Endothelial cell of umbilical vein (primary cell): ENCODE measurements at regions not wholly inside any gene's neighbourhood (a gene's known extent, or its start where the extent isn't known, plus 50 kb on each side); places are given as distances from the start of the nearest gene placed in this dataset.

ENCODE experiments used
- BruUV-seq: library from RNA; stranded (reverse); fragments of 400-500 nt; replicated peaks from 2 replicates; lab custom pipeline; 2021; lab: Mats Ljungman, UMichigan
- CTCF ChIA-PET: fragments of 300-600, 350-600 bp; sonication (Branson Sonifier 250); formaldehyde crosslinking; loops from one replicate; lab custom pipeline; 2021; ENCODE audit warnings: antibody characterized with exemption, inconsistent platforms; lab: Charles Lee
- POLR2A ChIA-PET: fragments of 300-600, 350-600 bp; sonication (Branson Sonifier 250); formaldehyde crosslinking; loops from one replicate; lab custom pipeline; 2021; ENCODE audit warnings: antibody characterized with exemption, inconsistent platforms; lab: Charles Lee
- DNase-seq: peaks from one replicate; pipeline ENCODE4 v3.0.0-alpha.2; 2011; ENCODE audit warnings: low read depth, low spot score
- FAIRE-seq: peaks from 2 replicates; lab custom pipeline; 2011; peaks lifted over from hg19 to GRCh38; lab: Jason Lieb, UNC
- H2AFZ ChIP-seq: 2 replicates; pipeline ENCODE4 v1.6.0; 2012; ENCODE audit warnings: low read depth, low read length, control low read depth, inconsistent platforms
- H3K27ac ChIP-seq: 2 replicates; pipeline ENCODE4 v1.5.1; 2011; ENCODE audit warnings: low read depth, mild to moderate bottlenecking, control low read depth, low read length, moderate library complexity; ENCODE audit not compliant: insufficient read depth
- H3K27me3 ChIP-seq, 2 experiments: 2 replicates each; pipeline versions ENCODE4 v1.6.0 to v1.6.1; 2011; ENCODE audit warnings: low read length in 2 of 2, mixed read lengths in 1 of 2; ENCODE audit not compliant: control insufficient read depth in 2 of 2, insufficient read depth in 2 of 2
- H3K36me3 ChIP-seq, 2 experiments: 2 replicates in 1 of 2; 3 replicates in 1 of 2; pipeline ENCODE4 v1.5.1; 2011; ENCODE audit warnings: low read length in 2 of 2, mild to moderate bottlenecking in 1 of 2, moderate library complexity in 1 of 2; ENCODE audit not compliant: control insufficient read depth in 2 of 2, insufficient read depth in 2 of 2; ENCODE audit errors: extremely low read depth in 1 of 2
- H3K4me1 ChIP-seq: 3 replicates; pipeline ENCODE4 v1.5.1; 2011; ENCODE audit warnings: mild to moderate bottlenecking, low read length; ENCODE audit not compliant: control insufficient read depth, insufficient read depth; ENCODE audit errors: extremely low read depth
- H3K4me2 ChIP-seq: 2 replicates; pipeline ENCODE4 v1.6.1; 2011; ENCODE audit warnings: low read length, control low read depth, mixed read lengths; ENCODE audit not compliant: insufficient read depth
- H3K4me3 ChIP-seq, 3 experiments: fragments of 200-600 bp in 1 of 3; sonication (generic), shearing (Covaris generic) in 1 of 3; replicated peaks in 1 of 3; 2 replicates each; pipeline ENCODE4 v1.5.1; 2011 to 2016; ENCODE audit warnings: control low read depth in 3 of 3, low read length in 3 of 3, mild to moderate bottlenecking in 2 of 3, inconsistent platforms in 1 of 3, low read depth in 1 of 3, moderate library complexity in 1 of 3; ENCODE audit not compliant: insufficient read depth in 1 of 3
- H3K79me2 ChIP-seq: 2 replicates; pipeline ENCODE4 v1.6.0; 2012; ENCODE audit warnings: low read length, inconsistent platforms; ENCODE audit not compliant: control insufficient read depth, insufficient read depth
- H3K9ac ChIP-seq: replicated peaks from 2 replicates; pipeline ENCODE3; 2011; ENCODE audit warnings: low read length, control low read depth; ENCODE audit not compliant: insufficient read depth; ENCODE audit errors: extremely low read depth
- H3K9me1 ChIP-seq: replicated peaks from 3 replicates; pipeline ENCODE4 v1.6.0; 2011; ENCODE audit warnings: mild to moderate bottlenecking, low read length; ENCODE audit not compliant: control insufficient read depth, insufficient read depth; ENCODE audit errors: extremely low read depth
- H3K9me3 ChIP-seq: replicated peaks from 2 replicates; pipeline ENCODE4 v1.5.1; 2012; ENCODE audit warnings: low read length, inconsistent platforms; ENCODE audit not compliant: control insufficient read depth, insufficient read depth
- H4K20me1 ChIP-seq: replicated peaks from 2 replicates; pipeline ENCODE3; 2011; ENCODE audit warnings: mild to moderate bottlenecking, low read length; ENCODE audit not compliant: control insufficient read depth, insufficient read depth; ENCODE audit errors: extremely low read depth
- CTCF ChIP-seq, 2 donors: IDR thresholded peaks; 1 replicate in 1 of 2; 2 replicates in 1 of 2; pipeline ENCODE4 v1.5.1; 2011; ENCODE audit warnings: low read length in 2 of 2, mild to moderate bottlenecking in 2 of 2, moderate library complexity in 2 of 2, control low read depth in 1 of 2, inconsistent platforms in 1 of 2, low read depth in 1 of 2; ENCODE audit not compliant: insufficient read depth in 1 of 2; ENCODE audit errors: extremely low read depth in 1 of 2
- EZH2 ChIP-seq: IDR thresholded peaks from 2 replicates; pipeline ENCODE4 v1.6.1; 2012; ENCODE audit warnings: borderline replicate concordance, low read depth, mild to moderate bottlenecking, moderate library complexity, low read length, inconsistent platforms; ENCODE audit not compliant: severe bottlenecking
- FOS ChIP-seq: IDR thresholded peaks from 2 replicates; pipeline ENCODE4 v1.6.1; 2011; ENCODE audit warnings: mild to moderate bottlenecking, low read length, moderate library complexity, borderline replicate concordance; ENCODE audit not compliant: insufficient read depth
- GATA2 ChIP-seq: IDR thresholded peaks from 2 replicates; pipeline ENCODE4 v1.7.0; 2011; ENCODE audit warnings: low read depth, mild to moderate bottlenecking, moderate library complexity, mixed read lengths, low read length; ENCODE audit not compliant: insufficient read length, insufficient read depth
- JUN ChIP-seq: IDR thresholded peaks from 2 replicates; pipeline ENCODE4 v1.6.1; 2011; ENCODE audit warnings: borderline replicate concordance, low read depth; ENCODE audit not compliant: insufficient read length, insufficient read depth
- MYC ChIP-seq: IDR thresholded peaks from one replicate; pipeline ENCODE4 v1.6.1; 2011; ENCODE audit warnings: mild to moderate bottlenecking, low read depth, low read length
- POLR2A ChIP-seq: IDR thresholded peaks from 2 replicates; pipeline ENCODE4 v1.6.1; 2012; ENCODE audit warnings: low read depth, mild to moderate bottlenecking, control low read depth, low read length
- POLR2AphosphoS5 ChIP-seq: IDR thresholded peaks from 2 replicates; pipeline ENCODE4 v1.6.1; 2012; ENCODE audit warnings: low read depth, mild to moderate bottlenecking, control low read depth, low read length, moderate library complexity; ENCODE audit not compliant: insufficient read depth
- dilution Hi-C: fragments of 300-500 bp; cut with MboI; formaldehyde crosslinking; loops from one replicate; pipeline ENCODE4 v1.15.0; 2019; ENCODE audit warnings: low sequenced_read_pairs; ENCODE audit not compliant: extremely low pct_ligation_motif_present
- intact Hi-C: fragments of 100-400 bp; cut with micrococcal nuclease; formaldehyde crosslinking; loops from one replicate; pipeline ENCODE4 v1.10.0; 2022

- CTCF ChIA-PET, result interaction anchor here (1.0 kb wide), 1 partner anchor 16 kb away, joined by 4 read pairs; no protein-coding TSS in a partner anchor
- no peak overlapping the region for H2AFZ ChIP-seq
- no peaks in the 10 kb centered on the region for H3K36me3 ChIP-seq
- no TSS peak for BruUV-seq
- POLR2A ChIA-PET, result no interaction called here
- H3K4me2 ChIP-seq, result no peak overlapping the region
- H3K27ac ChIP-seq, result no peak overlapping the region
- intact Hi-C loops (no loop called here), dilution Hi-C loops (no loop called here)
- H3K4me3 ChIP-seq, result no peak overlapping the region
- H3K27me3 ChIP-seq, result no peaks in the 10 kb centered on the region
- H3K79me2 ChIP-seq, result no peaks in the 10 kb centered on the region
- no peaks in the 10 kb centered on the region for H3K4me1 ChIP-seq
- no peaks in the 10 kb centered on the region for H4K20me1 ChIP-seq
- no peak overlapping the region for H3K9ac ChIP-seq
- TF ChIP-seq EZH2, result no peak
- no peak for TF ChIP-seq CTCF (IDR thresholded peaks at IDR 0.05; ENCODE audit: extremely low read depth in 1 of 2, insufficient read depth in 1 of 2, low read depth in 1 of 2, low read length in 2 of 2)
- no peak for TF ChIP-seq MYC
- TF ChIP-seq POLR2AphosphoS5, result no peak
- no peak for TF ChIP-seq GATA2
- TF ChIP-seq JUN, result no peak
- H3K9me3 ChIP-seq, result no peaks in the 10 kb centered on the region
- DNase-seq (no peak), FAIRE-seq (no peak)
- H3K9me1 ChIP-seq, result no peaks in the 10 kb centered on the region
Measured at GRCh38 chr16:63530208-63530607, 1494.0 kb upstream of the CDH8 start.

- FAIRE-seq, result no peak
- intact Hi-C loops, result no loop called here
- Histone ChIP-seq H3K9ac (no peak overlapping the region), H3K4me2 (no peak overlapping the region), H3K79me2 (no peaks in the 10 kb centered on the region), H3K36me3 (no peaks in the 10 kb centered on the region), H3K4me1 (no peaks in the 10 kb centered on the region), H3K27ac (no peak overlapping the region), H3K4me3 (no peak overlapping the region), H4K20me1 (no peaks in the 10 kb centered on the region), H3K27me3 (no peaks in the 10 kb centered on the region), H2AFZ (no peak overlapping the region), H3K9me1 (no peaks in the 10 kb centered on the region), H3K9me3 (no peaks in the 10 kb centered on the region)
- no peak for DNase-seq
- BruUV-seq, result no TSS peak
- ChIA-PET CTCF (no interaction called here), POLR2A (no interaction called here)
- TF ChIP-seq MYC (no peak), FOS (no peak), JUN (no peak), POLR2A (no peak), EZH2 (no peak)
- dilution Hi-C loops, result no loop called here
Measured at GRCh38 chr16:63527404-63527803, 1491.2 kb upstream of the CDH8 start.
